ENCODE measurements at regions not wholly inside any gene's neighbourhood (a gene's known extent, or its start where the extent isn't known, plus 50 kb on each side); places are given as distances from the start of the nearest gene placed in this dataset.
A peak's percentile ranks its signal among the peaks of the same experiment; 100 is the strongest.

- DNase-seq (ENCODE audit: low read depth, low spot score): no peak
Observed at GRCh38 chr21:17436626-17437111, 76.2 kb upstream of the CXADR start.

- no peak for DNase-seq (ENCODE audit: low read depth, low spot score)
Observed at GRCh38 chr21:17438635-17439034, 74.2 kb upstream of the CXADR start.

- DNase-seq (ENCODE audit: low read depth, low spot score): no peak
Observed at GRCh38 chr21:17440969-17441368, 71.9 kb upstream of the CXADR start.

- DNase-seq (ENCODE audit: low read depth, low spot score): no peak
Observed at GRCh38 chr21:17441370-17441769, 71.5 kb upstream of the CXADR start.

- no peak for DNase-seq (ENCODE audit: low read depth, low spot score)
Observed at GRCh38 chr21:17442165-17442564, 70.7 kb upstream of the CXADR start.

GRCh38 chr21:17444828-17445227 is 68.0 kb upstream of the CXADR start:
- no peak for DNase-seq (ENCODE audit: low read depth, low spot score)

GRCh38 chr21:17446737-17447136 is 66.1 kb upstream of the CXADR start:
- no peak for DNase-seq (ENCODE audit: low read depth, low spot score)

- no peak for DNase-seq (ENCODE audit: low read depth, low spot score)
Observed at GRCh38 chr21:17449701-17450100, 63.1 kb upstream of the CXADR start.

- no peak for DNase-seq (ENCODE audit: low read depth, low spot score)
Observed at GRCh38 chr21:17451364-17451891, 61.4 kb upstream of the CXADR start.

GRCh38 chr21:17454315-17455027 is 58.4 kb upstream of the CXADR start:
- peak; percentile 57 for DNase-seq (ENCODE audit: low read depth, low spot score)

GRCh38 chr21:17455028-17455353 is 57.9 kb upstream of the CXADR start:
- no peak for DNase-seq (ENCODE audit: low read depth, low spot score)

GRCh38 chr21:17455451-17455850 is 57.4 kb upstream of the CXADR start:
- DNase-seq (ENCODE audit: low read depth, low spot score): no peak

- no peak for DNase-seq (ENCODE audit: low read depth, low spot score)
Observed at GRCh38 chr21:17458279-17458678, 54.6 kb upstream of the CXADR start.

- DNase-seq (ENCODE audit: low read depth, low spot score): no peak
Observed at GRCh38 chr21:17460094-17460493, 52.7 kb upstream of the CXADR start.

GRCh38 chr21:17461014-17461413 is 51.8 kb upstream of the CXADR start:
- DNase-seq (ENCODE audit: low read depth, low spot score): no peak

- no peak for DNase-seq (ENCODE audit: low read depth, low spot score)
Observed at GRCh38 chr21:17461582-17461981, 51.3 kb upstream of the CXADR start.

- DNase-seq (ENCODE audit: low read depth, low spot score): no peak
Observed at GRCh38 chr21:17462276-17462981, 50.4 kb upstream of the CXADR start.

Measured in iPS DF 19.7 (cell line).